ENCODE measurements at regions not wholly inside any gene's neighbourhood (a gene's known extent, or its start where the extent isn't known, plus 50 kb on each side); places are given as distances from the start of the nearest gene placed in this dataset.

- TF ChIP-seq, protein P1, sequence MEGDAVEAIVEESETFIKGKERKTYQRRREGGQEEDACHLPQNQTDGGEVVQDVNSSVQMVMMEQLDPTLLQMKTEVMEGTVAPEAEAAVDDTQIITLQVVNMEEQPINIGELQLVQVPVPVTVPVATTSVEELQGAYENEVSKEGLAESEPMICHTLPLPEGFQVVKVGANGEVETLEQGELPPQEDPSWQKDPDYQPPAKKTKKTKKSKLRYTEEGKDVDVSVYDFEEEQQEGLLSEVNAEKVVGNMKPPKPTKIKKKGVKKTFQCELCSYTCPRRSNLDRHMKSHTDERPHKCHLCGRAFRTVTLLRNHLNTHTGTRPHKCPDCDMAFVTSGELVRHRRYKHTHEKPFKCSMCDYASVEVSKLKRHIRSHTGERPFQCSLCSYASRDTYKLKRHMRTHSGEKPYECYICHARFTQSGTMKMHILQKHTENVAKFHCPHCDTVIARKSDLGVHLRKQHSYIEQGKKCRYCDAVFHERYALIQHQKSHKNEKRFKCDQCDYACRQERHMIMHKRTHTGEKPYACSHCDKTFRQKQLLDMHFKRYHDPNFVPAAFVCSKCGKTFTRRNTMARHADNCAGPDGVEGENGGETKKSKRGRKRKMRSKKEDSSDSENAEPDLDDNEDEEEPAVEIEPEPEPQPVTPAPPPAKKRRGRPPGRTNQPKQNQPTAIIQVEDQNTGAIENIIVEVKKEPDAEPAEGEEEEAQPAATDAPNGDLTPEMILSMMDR (IDR thresholded peaks at IDR 0.05): no peak
- TF ChIP-seq POLR2A (IDR thresholded peaks at IDR 0.05): no peak
These were observed 88.5 kb upstream of the AKIP1 start for GRCh38 chr11:8822469-8822868.
